HFF-Myc (cell line): ENCODE measurements at regions not wholly inside any gene's neighbourhood (a gene's known extent, or its start where the extent isn't known, plus 50 kb on each side); places are given as distances from the start of the nearest gene placed in this dataset.
"Not testable (repeated sequence)": the region's sequence is repeated elsewhere in the genome, so short reads cannot be mapped to it uniquely, and the experiment has no call there.

Experiments used
- DNase-seq: peaks from one replicate; pipeline ENCODE4 v3.0.0-alpha.2; 2011; ENCODE audit warnings: low read depth; ENCODE audit errors: extremely low read depth
- H3K4me3 ChIP-seq: replicated peaks from 2 replicates; pipeline ENCODE4 v1.5.1; 2011; ENCODE audit warnings: low read depth, mild to moderate bottlenecking, control low read depth, low read length
- TF ChIP-seq, protein P1 (sequence below): IDR thresholded peaks from 2 replicates; pipeline ENCODE4 v1.5.1; 2012; ENCODE audit warnings: mild to moderate bottlenecking, low read depth, low read length, control low read depth; ENCODE audit errors: missing control alignments

DNA sequence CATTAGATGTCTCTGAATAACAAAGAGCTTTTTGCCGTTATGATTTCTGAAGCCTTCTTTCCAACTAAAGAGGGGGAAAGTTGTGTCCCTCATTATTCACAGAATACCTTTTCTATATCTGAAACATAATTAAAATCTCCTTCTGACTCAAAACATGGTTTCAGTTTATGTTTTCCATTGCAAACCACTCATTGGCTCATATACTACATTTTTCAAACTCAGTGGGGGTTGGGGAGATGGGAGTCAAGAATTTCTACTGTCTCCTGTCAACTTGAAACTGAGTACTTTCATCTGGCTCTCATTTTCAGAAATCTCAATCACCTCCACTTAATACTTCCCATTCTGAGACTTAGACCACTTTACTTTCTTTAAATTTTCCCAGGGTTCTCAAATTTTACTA lies 1839.5 kb upstream of the PCDH10 start:
- H3K4me3 ChIP-seq = no peak overlapping the region
- TF ChIP-seq, protein P1, sequence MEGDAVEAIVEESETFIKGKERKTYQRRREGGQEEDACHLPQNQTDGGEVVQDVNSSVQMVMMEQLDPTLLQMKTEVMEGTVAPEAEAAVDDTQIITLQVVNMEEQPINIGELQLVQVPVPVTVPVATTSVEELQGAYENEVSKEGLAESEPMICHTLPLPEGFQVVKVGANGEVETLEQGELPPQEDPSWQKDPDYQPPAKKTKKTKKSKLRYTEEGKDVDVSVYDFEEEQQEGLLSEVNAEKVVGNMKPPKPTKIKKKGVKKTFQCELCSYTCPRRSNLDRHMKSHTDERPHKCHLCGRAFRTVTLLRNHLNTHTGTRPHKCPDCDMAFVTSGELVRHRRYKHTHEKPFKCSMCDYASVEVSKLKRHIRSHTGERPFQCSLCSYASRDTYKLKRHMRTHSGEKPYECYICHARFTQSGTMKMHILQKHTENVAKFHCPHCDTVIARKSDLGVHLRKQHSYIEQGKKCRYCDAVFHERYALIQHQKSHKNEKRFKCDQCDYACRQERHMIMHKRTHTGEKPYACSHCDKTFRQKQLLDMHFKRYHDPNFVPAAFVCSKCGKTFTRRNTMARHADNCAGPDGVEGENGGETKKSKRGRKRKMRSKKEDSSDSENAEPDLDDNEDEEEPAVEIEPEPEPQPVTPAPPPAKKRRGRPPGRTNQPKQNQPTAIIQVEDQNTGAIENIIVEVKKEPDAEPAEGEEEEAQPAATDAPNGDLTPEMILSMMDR = no peak
- DNase-seq = no peak

DNA sequence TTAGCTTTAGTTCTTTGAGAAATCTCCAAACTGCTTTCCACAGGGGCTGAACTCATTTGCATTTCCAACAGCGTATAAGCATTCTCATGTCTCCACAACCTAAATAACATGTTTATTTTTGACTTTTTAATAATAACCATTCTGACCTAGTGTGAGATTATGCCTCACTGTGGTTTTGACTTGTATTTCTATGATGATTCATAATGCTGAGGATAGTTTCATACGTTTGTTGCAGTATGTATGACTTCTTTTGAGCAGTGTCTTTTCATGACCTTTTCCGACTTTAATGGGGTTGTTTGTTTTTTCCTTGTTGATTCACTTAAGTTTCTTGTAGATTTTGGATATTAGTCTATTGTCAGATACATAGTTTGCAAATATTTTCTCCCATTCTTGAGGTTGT lies 1833.0 kb upstream of the PCDH10 start:
- TF ChIP-seq, protein P1 = no peak
- no peak for DNase-seq
- H3K4me3 ChIP-seq = no peak overlapping the region

DNA sequence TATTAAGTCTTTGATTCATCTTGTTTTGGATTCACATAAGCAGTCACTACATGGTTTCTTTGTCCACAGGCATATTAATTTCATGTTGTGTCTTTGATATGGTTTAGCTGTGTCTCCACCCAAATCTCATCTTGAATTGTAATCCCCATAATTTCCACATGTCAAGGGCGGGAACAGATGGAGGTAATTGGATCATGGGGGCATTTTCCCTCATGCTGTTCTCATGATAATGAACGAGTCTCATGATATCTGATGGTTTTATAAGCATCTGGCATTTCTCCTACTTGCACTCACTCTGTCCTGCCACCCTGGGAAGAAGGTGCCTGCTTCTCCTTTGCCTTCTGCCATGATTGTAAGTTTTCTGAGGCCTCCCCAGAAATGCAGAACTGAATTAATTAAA lies 1811.2 kb upstream of the PCDH10 start:
- TF ChIP-seq, protein P1 = no peak
- no peak for DNase-seq
- no peak overlapping the region for H3K4me3 ChIP-seq

- DNase-seq = no peak
- no peak overlapping the region for H3K4me3 ChIP-seq
- TF ChIP-seq, protein P1 = no peak
Observed at GRCh38 chr4:131339137-131339536, 1810.0 kb upstream of the PCDH10 start.

- DNase-seq = no peak
- no peak overlapping the region for H3K4me3 ChIP-seq
- TF ChIP-seq, protein P1 = no peak
Observed at GRCh38 chr4:131344761-131345160, 1804.3 kb upstream of the PCDH10 start.

- no peak overlapping the region for H3K4me3 ChIP-seq
- no peak for DNase-seq
- TF ChIP-seq, protein P1 = no peak
Observed at GRCh38 chr4:131347816-131348215, 1801.3 kb upstream of the PCDH10 start.

DNA sequence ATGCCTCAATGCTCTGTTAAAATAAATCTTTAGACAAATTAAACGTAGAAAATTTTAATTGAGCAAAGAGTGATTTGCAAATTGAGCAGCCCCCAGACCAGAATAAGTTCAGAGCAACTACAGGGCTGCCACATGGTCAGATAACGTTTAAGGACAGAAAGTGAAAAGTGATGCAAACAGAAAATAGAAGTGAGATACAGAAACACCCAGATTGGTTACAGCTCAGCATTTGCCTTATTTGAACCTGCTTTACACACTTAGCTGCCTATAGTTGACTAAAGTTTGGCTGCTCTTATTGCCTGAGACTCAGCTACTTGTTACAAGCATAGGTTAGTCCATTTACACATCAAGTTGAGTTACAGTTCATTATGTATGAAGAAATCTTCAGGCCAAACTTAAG lies 1800.8 kb upstream of the PCDH10 start:
- no peak overlapping the region for H3K4me3 ChIP-seq
- DNase-seq = no peak
- TF ChIP-seq, protein P1 = no peak

DNA sequence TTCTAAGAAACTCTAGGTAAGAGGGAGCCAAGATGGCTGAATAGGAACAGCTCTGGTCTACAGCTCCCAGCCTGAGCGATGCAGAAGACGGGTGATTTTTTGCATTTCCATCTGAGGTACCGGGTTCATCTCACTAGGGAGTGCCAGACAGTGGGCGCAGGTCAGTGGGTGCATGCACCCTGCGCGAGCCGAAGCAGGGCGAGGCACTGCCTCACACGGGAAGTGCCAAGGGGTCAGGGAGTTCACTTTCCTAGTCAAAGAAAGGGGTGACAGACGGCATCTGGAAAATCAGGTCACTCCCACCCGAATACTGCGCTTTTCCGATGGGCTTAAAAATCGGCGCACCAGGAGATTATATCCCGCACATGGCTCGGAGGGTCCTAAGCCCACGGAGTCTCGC lies 1796.7 kb upstream of the PCDH10 start:
- not testable (repeated sequence) for H3K4me3 ChIP-seq, DNase-seq
